Liver (tissue), 3 donors: ENCODE measurements at regions not wholly inside any gene's neighbourhood (a gene's known extent, or its start where the extent isn't known, plus 50 kb on each side); places are given as distances from the start of the nearest gene placed in this dataset.

Source experiments
- CTCF ChIP-seq: fragments of 150-350 bp; IDR thresholded peaks from 2 replicates; pipeline ENCODE4 v1.5.1; 2017; ENCODE audit warnings: improper control_type of control experiment, low read depth, low read length; ENCODE audit not compliant: missing input control
- GABPA ChIP-seq, 2 donors: IDR thresholded peaks in 1 of 2; conservative IDR thresholded peaks in 1 of 2; 2 replicates each; pipeline ENCODE4 v1.6.1; 2016; ENCODE audit warnings: antibody characterized with exemption in 2 of 2, mild to moderate bottlenecking in 1 of 2, moderate library complexity in 1 of 2
- HNF4G ChIP-seq: IDR thresholded peaks from 2 replicates; pipeline ENCODE4 v1.6.1; 2016; ENCODE audit warnings: antibody characterized with exemption
- JUND ChIP-seq, 2 donors: IDR thresholded peaks; 2 replicates each; pipeline ENCODE4 v1.6.1; 2016; ENCODE audit warnings: antibody characterized with exemption in 2 of 2
- NR2F2 ChIP-seq: IDR thresholded peaks from 2 replicates; pipeline ENCODE4 v1.6.1; 2016; ENCODE audit warnings: antibody characterized with exemption
- RXRA ChIP-seq, 2 donors: IDR thresholded peaks; 2 replicates each; pipeline ENCODE4 v1.6.1; 2017 to 2018; ENCODE audit warnings: antibody characterized with exemption in 2 of 2, mild to moderate bottlenecking in 1 of 2
- SP1 ChIP-seq: IDR thresholded peaks from 2 replicates; pipeline ENCODE4 v1.6.1; 2018; ENCODE audit warnings: antibody characterized with exemption, mild to moderate bottlenecking
- YY1 ChIP-seq: IDR thresholded peaks from 2 replicates; pipeline ENCODE4 v1.6.1; 2016; ENCODE audit warnings: antibody characterized with exemption, mild to moderate bottlenecking
- TF ChIP-seq, protein P1 (sequence below): IDR thresholded peaks from 2 replicates; pipeline ENCODE4 v1.6.1; 2016; ENCODE audit warnings: antibody characterized with exemption
- TF ChIP-seq, protein P2 (sequence below): IDR thresholded peaks from 2 replicates; pipeline ENCODE4 v1.6.1; 2016; ENCODE audit warnings: antibody characterized with exemption, mild to moderate bottlenecking
- donor health status: healthy.
- donor health status: healthy.

- TF ChIP-seq JUND (IDR thresholded peaks at IDR 0.05) (no peak), CTCF (no peak), SP1 (no peak), GABPA (IDR thresholded peaks at IDR 0.05 in 1 of 2, conservative IDR thresholded peaks at IDR 0.05 in 1 of 2) (no peak), NR2F2 (no peak), RXRA (IDR thresholded peaks at IDR 0.05) (no peak), HNF4G (no peak), YY1 (no peak)
- TF ChIP-seq, protein P1, sequence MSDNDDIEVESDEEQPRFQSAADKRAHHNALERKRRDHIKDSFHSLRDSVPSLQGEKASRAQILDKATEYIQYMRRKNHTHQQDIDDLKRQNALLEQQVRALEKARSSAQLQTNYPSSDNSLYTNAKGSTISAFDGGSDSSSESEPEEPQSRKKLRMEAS = no peak
- TF ChIP-seq, protein P2, sequence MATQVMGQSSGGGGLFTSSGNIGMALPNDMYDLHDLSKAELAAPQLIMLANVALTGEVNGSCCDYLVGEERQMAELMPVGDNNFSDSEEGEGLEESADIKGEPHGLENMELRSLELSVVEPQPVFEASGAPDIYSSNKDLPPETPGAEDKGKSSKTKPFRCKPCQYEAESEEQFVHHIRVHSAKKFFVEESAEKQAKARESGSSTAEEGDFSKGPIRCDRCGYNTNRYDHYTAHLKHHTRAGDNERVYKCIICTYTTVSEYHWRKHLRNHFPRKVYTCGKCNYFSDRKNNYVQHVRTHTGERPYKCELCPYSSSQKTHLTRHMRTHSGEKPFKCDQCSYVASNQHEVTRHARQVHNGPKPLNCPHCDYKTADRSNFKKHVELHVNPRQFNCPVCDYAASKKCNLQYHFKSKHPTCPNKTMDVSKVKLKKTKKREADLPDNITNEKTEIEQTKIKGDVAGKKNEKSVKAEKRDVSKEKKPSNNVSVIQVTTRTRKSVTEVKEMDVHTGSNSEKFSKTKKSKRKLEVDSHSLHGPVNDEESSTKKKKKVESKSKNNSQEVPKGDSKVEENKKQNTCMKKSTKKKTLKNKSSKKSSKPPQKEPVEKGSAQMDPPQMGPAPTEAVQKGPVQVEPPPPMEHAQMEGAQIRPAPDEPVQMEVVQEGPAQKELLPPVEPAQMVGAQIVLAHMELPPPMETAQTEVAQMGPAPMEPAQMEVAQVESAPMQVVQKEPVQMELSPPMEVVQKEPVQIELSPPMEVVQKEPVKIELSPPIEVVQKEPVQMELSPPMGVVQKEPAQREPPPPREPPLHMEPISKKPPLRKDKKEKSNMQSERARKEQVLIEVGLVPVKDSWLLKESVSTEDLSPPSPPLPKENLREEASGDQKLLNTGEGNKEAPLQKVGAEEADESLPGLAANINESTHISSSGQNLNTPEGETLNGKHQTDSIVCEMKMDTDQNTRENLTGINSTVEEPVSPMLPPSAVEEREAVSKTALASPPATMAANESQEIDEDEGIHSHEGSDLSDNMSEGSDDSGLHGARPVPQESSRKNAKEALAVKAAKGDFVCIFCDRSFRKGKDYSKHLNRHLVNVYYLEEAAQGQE = no peak
These were observed 178.5 kb downstream of the MACC1 start for GRCh38 chr7:20038676-20039075.
